H1 (cell line): ENCODE measurements at regions not wholly inside any gene's neighbourhood (a gene's known extent, or its start where the extent isn't known, plus 50 kb on each side); places are given as distances from the start of the nearest gene placed in this dataset.

Experiments used
- ATF2 ChIP-seq: IDR thresholded peaks from 2 replicates; pipeline ENCODE4 v1.6.1; 2012; ENCODE audit warnings: low read length, inconsistent platforms
- CBX8 ChIP-seq: fragments of 300-800, 300-1000 bp; sonication (generic); IDR thresholded peaks from 2 replicates; pipeline ENCODE4 v1.7.1; 2016; ENCODE audit warnings: low read depth, low read length, borderline replicate concordance
- CTCF ChIP-seq, 3 experiments: IDR thresholded peaks; 1 replicate in 2 of 3; 2 replicates in 1 of 3; pipeline versions ENCODE4 v1.5.1 to v1.6.1; 2011; ENCODE audit warnings: low read length in 3 of 3, mild to moderate bottlenecking in 3 of 3, inconsistent platforms in 2 of 3, low read depth in 1 of 3, moderate library complexity in 1 of 3; ENCODE audit not compliant: insufficient read depth in 1 of 3; ENCODE audit errors: control extremely low read depth in 1 of 3
- FOSL1 ChIP-seq: IDR thresholded peaks from 2 replicates; pipeline ENCODE4 v1.6.1; 2011; ENCODE audit warnings: mild to moderate bottlenecking, low read depth, low read length, moderate library complexity; ENCODE audit not compliant: insufficient read depth
- GABPA ChIP-seq: IDR thresholded peaks from 2 replicates; pipeline ENCODE4 v1.6.1; 2011; ENCODE audit warnings: mild to moderate bottlenecking, low read length, moderate library complexity, borderline replicate concordance; ENCODE audit not compliant: insufficient read depth
- HDAC6 ChIP-seq: IDR thresholded peaks from one replicate; pipeline ENCODE4 v1.7.1; 2012; ENCODE audit warnings: low read depth, mild to moderate bottlenecking, inconsistent platforms, low read length, moderate library complexity
- POLR2AphosphoS5 ChIP-seq: IDR thresholded peaks from 2 replicates; pipeline ENCODE4 v1.6.1; 2011; ENCODE audit warnings: low read depth, low read length
- RAD21 ChIP-seq, 2 experiments: IDR thresholded peaks in 1 of 2; conservative IDR thresholded peaks in 1 of 2; 2 replicates each; pipeline ENCODE4 v1.6.1; 2011; ENCODE audit warnings: low read depth in 2 of 2, low read length in 2 of 2, improper control_type of control experiment in 1 of 2, inconsistent platforms in 1 of 2, mild to moderate bottlenecking in 1 of 2, moderate library complexity in 1 of 2
- USF2 ChIP-seq: IDR thresholded peaks from 2 replicates; pipeline ENCODE4 v1.6.1; 2011; ENCODE audit warnings: low read length, improper control_type of control experiment

- TF ChIP-seq CTCF (IDR thresholded peaks at IDR 0.05; ENCODE audit: control extremely low read depth in 1 of 3, insufficient read depth in 1 of 3, low read depth in 1 of 3, low read length in 3 of 3) (no peak), HDAC6 (no peak), RAD21 (IDR thresholded peaks at IDR 0.05 in 1 of 2, conservative IDR thresholded peaks at IDR 0.05 in 1 of 2; ENCODE audit: low read depth in 2 of 2, low read length in 2 of 2) (no peak), POLR2AphosphoS5 (no peak), FOSL1 (no peak), USF2 (no peak), CBX8 (no peak), GABPA (no peak), ATF2 (no peak)
Measured at GRCh38 chr2:52343010-52343409, 1311.1 kb upstream of the NRXN1 start.
